GM21717 (cell line): ENCODE measurements at regions not wholly inside any gene's neighbourhood (a gene's known extent, or its start where the extent isn't known, plus 50 kb on each side); places are given as distances from the start of the nearest gene placed in this dataset.

ENCODE experiments used
- ATAC-seq: cut with Tn5 transposase; IDR thresholded peaks from one replicate; pipeline ENCODE4 v1.9.1; 2021; ENCODE audit warnings: mild to moderate bottlenecking, moderate library complexity; ENCODE audit not compliant: unreplicated experiment

- ATAC-seq, result no peak
Measured at GRCh38 chrX:68897118-68897945, 68.5 kb downstream of the EFNB1 start.

- ATAC-seq, result no peak
Measured at GRCh38 chrX:68896581-68896980, 67.8 kb downstream of the EFNB1 start.

GRCh38 chrX:68895778-68896177 is 67.0 kb downstream of the EFNB1 start:
- ATAC-seq, result no peak

GRCh38 chrX:68895341-68895755 is 66.5 kb downstream of the EFNB1 start:
- ATAC-seq, result no peak

GRCh38 chrX:68894513-68895340 is 65.9 kb downstream of the EFNB1 start:
- ATAC-seq, result no peak

GRCh38 chrX:68894142-68894512 is 65.3 kb downstream of the EFNB1 start:
- no peak for ATAC-seq

- ATAC-seq, result no peak
Measured at GRCh38 chrX:68892651-68893050, 63.8 kb downstream of the EFNB1 start.

- ATAC-seq, result no peak
Measured at GRCh38 chrX:68892134-68892533, 63.3 kb downstream of the EFNB1 start.
